BJ (cell line): ENCODE measurements at regions not wholly inside any gene's neighbourhood (a gene's known extent, or its start where the extent isn't known, plus 50 kb on each side); places are given as distances from the start of the nearest gene placed in this dataset.

Experiments used
- CTCF ChIA-PET: fragments of 350-600 bp; formaldehyde crosslinking; extraction: SDS; loops from one replicate; lab custom pipeline; 2021; ENCODE audit warnings: antibody characterized with exemption, inconsistent platforms; lab: Yijun Ruan, JAX
- POLR2A ChIA-PET: fragments of 300-600 bp; sonication (Branson Sonifier 250); formaldehyde crosslinking; extraction: SDS; loops from one replicate; lab custom pipeline; 2021; ENCODE audit warnings: antibody characterized with exemption; lab: Charles Lee
- DNase-seq: peaks from one replicate; pipeline ENCODE4 v3.0.0-alpha.2; 2011; ENCODE audit warnings: low read depth
- H3K27me3 ChIP-seq: 2 replicates; pipeline ENCODE4 v1.6.0; 2011; ENCODE audit warnings: low read length; ENCODE audit not compliant: control insufficient read depth, insufficient read depth
- H3K36me3 ChIP-seq: 2 replicates; pipeline ENCODE4 v1.5.1; 2011; ENCODE audit warnings: low read length; ENCODE audit not compliant: control insufficient read depth, insufficient read depth
- H3K4me3 ChIP-seq: 2 replicates; pipeline ENCODE4 v1.5.1; 2011; ENCODE audit warnings: low read depth, mild to moderate bottlenecking, control low read depth, low read length
- CTCF ChIP-seq: IDR thresholded peaks from 2 replicates; pipeline ENCODE4 v1.5.1; 2011; ENCODE audit warnings: low read depth, mild to moderate bottlenecking, control low read depth, inconsistent platforms, low read length, moderate library complexity; ENCODE audit not compliant: insufficient read depth

- CTCF ChIA-PET, result interaction anchor here (1.6 kb wide), 1 partner anchor 12 kb away, joined by 6 read pairs; no protein-coding TSS in a partner anchor
Observed at GRCh38 chr2:12107321-12107720, 360.9 kb downstream of the LPIN1 start.

GRCh38 chr2:12107939-12108338, 361.5 kb downstream of the LPIN1 start:
- TF ChIP-seq CTCF, result no peak
- DNase-seq, result no peak
- POLR2A ChIA-PET, result no interaction called here
- Histone ChIP-seq H3K36me3 (no peaks in the 10 kb centered on the region), H3K4me3 (no peak overlapping the region), H3K27me3 (no peaks in the 10 kb centered on the region)
- CTCF ChIA-PET, result interaction anchor here (1.6 kb wide), 1 partner anchor 11 kb away, joined by 6 read pairs; no protein-coding TSS in a partner anchor

More at GRCh38 chr2:12107321-12107720, 360.9 kb downstream of the LPIN1 start:
- no peaks in the 10 kb centered on the region for H3K27me3 ChIP-seq
- no peak overlapping the region for H3K4me3 ChIP-seq
- POLR2A ChIA-PET, result no interaction called here
- DNase-seq, result no peak
- no peaks in the 10 kb centered on the region for H3K36me3 ChIP-seq
- no peak for TF ChIP-seq CTCF

- DNase-seq, result no peak
- no peak overlapping the region for H3K4me3 ChIP-seq
- no peaks in the 10 kb centered on the region for H3K36me3 ChIP-seq
- CTCF ChIA-PET, result no interaction called here
- TF ChIP-seq CTCF, result no peak
- peaks cover 3% of the 10 kb centered on the region for H3K27me3 ChIP-seq
- POLR2A ChIA-PET, result no interaction called here
Observed at GRCh38 chr2:12109363-12110017, 363.1 kb downstream of the LPIN1 start.

GRCh38 chr2:12110074-12110473, 363.6 kb downstream of the LPIN1 start:
- Histone ChIP-seq H3K36me3 (no peaks in the 10 kb centered on the region), H3K27me3 (peaks cover 3% of the 10 kb centered on the region), H3K4me3 (no peak overlapping the region)
- POLR2A ChIA-PET, result no interaction called here
- DNase-seq, result no peak
- CTCF ChIA-PET, result no interaction called here
- TF ChIP-seq CTCF, result no peak

GRCh38 chr2:12110481-12110880, 364.0 kb downstream of the LPIN1 start:
- H3K4me3 ChIP-seq, result no peak overlapping the region
- peaks cover 3% of the 10 kb centered on the region for H3K27me3 ChIP-seq
- POLR2A ChIA-PET, result no interaction called here
- DNase-seq, result no peak
- CTCF ChIA-PET, result no interaction called here
- H3K36me3 ChIP-seq, result no peaks in the 10 kb centered on the region
- TF ChIP-seq CTCF, result no peak
